DND-41 (cell line): ENCODE measurements at regions not wholly inside any gene's neighbourhood (a gene's known extent, or its start where the extent isn't known, plus 50 kb on each side); places are given as distances from the start of the nearest gene placed in this dataset.

Experiments used
- ATAC-seq: fragments of 200-7000 bp; cut with Tn5 transposase; 3 replicates; pipeline ENCODE4 v1.9.1; 2021; ENCODE audit warnings: low read depth; ENCODE audit not compliant: insufficient read depth
- DNase-seq: peaks from one replicate; pipeline ENCODE4 v3.0.0-alpha.2; 2020
- H2AFZ ChIP-seq: 2 replicates; pipeline ENCODE4 v1.6.0; 2012; ENCODE audit warnings: low read depth, low read length
- H3K27ac ChIP-seq: 2 replicates; pipeline ENCODE4 v1.5.1; 2012; ENCODE audit warnings: low read length, inconsistent platforms
- H3K27me3 ChIP-seq: fragments of 200-600 bp; sonication (generic); 2 replicates; pipeline ENCODE4 v1.6.0; 2012; ENCODE audit warnings: low read length, mild to moderate bottlenecking, inconsistent platforms; ENCODE audit not compliant: insufficient read depth, poor library complexity
- H3K36me3 ChIP-seq: 2 replicates; pipeline ENCODE4 v1.5.1; 2012; ENCODE audit warnings: low read length, inconsistent platforms; ENCODE audit not compliant: insufficient read depth
- H3K4me1 ChIP-seq: 2 replicates; pipeline ENCODE4 v1.5.1; 2012; ENCODE audit warnings: mild to moderate bottlenecking, low read length; ENCODE audit not compliant: insufficient read depth
- H3K4me2 ChIP-seq: 2 replicates; pipeline ENCODE4 v1.6.0; 2012; ENCODE audit warnings: mild to moderate bottlenecking, moderate library complexity, low read length, inconsistent platforms; ENCODE audit not compliant: insufficient read depth
- H3K4me3 ChIP-seq, 2 experiments: fragments of 200-600 bp in 1 of 2; shearing (Covaris generic) in 1 of 2; 2 replicates each; pipeline ENCODE4 v1.5.1; 2012 to 2016; ENCODE audit warnings: inconsistent platforms in 2 of 2, low read length in 2 of 2, mild to moderate bottlenecking in 2 of 2, low read depth in 1 of 2, moderate library complexity in 1 of 2
- H3K79me2 ChIP-seq: 2 replicates; pipeline ENCODE4 v1.6.0; 2012; ENCODE audit warnings: low read length, inconsistent platforms; ENCODE audit not compliant: insufficient read depth
- H3K9ac ChIP-seq: 2 replicates; pipeline ENCODE4 v1.6.0; 2012; ENCODE audit warnings: low read depth, mild to moderate bottlenecking, inconsistent platforms, low read length, moderate library complexity
- H3K9me3 ChIP-seq: 2 replicates; pipeline ENCODE4 v1.5.1; 2012; ENCODE audit warnings: low read length, moderate library complexity, mild to moderate bottlenecking, inconsistent platforms; ENCODE audit not compliant: insufficient read depth, severe bottlenecking
- H4K20me1 ChIP-seq: 2 replicates; pipeline ENCODE4 v1.6.0; 2012; ENCODE audit warnings: low read length; ENCODE audit not compliant: insufficient read depth
- EZH2 ChIP-seq: IDR thresholded peaks from 3 replicates; pipeline ENCODE4 v1.6.1; 2012; ENCODE audit warnings: borderline replicate concordance, low read depth, mild to moderate bottlenecking, moderate library complexity, low read length, inconsistent platforms; ENCODE audit not compliant: severe bottlenecking
- TF ChIP-seq, protein P1 (sequence below): IDR thresholded peaks from 2 replicates; pipeline ENCODE4 v1.5.1; 2012; ENCODE audit warnings: borderline replicate concordance, low read length, moderate library complexity, mild to moderate bottlenecking; ENCODE audit not compliant: poor library complexity, severe bottlenecking; ENCODE audit errors: extremely low read depth

DNA sequence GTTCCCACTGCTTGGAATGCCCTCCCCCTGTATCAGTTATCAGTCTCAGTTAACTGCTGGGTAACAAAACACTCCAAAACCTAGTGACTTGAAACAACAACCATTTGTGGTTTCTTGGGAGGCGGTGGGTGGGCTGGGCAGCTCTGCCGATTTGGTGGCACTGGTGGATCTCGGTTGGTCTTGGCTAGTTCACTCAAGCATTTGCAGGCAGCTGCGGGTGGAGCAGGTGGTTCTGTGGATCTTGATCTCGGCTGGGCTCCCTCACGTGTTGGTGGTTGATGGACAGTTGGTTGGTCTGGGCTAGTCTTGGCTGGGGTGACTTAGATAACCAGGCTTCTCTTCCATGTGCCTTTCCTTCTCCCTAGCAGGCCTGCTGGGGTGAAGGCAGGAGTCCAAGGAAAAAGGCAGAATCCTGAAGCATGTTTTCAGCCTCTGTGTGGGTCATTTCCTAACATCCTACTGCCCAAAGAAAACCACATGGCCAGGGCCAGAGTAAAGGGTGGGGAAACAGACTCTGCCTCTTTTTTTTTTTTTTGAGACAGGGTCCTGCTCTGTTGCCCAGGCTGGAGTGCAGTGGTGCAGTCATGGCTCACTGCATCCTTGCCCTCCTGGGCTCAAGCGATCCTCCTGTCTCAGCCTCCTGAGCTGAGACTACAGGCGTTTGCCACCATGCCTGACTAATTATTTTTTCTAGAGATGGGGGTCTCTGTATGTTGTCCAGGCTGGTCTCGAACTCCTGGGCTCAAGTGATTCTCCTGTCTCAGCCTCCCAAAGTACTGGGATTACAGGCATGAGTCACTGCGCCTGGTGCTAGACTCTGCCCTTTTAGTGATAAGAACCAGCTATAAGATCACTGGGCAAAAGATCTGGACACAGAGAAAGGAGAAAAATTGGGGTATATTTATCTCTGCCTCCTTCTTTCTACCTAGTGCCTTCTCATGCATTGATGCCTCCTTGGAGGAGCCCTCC lies 183.7 kb downstream of the RGS3 start:
- Histone ChIP-seq H3K36me3 (no peaks in the 10 kb centered on the region), H3K4me2 (no peak overlapping the region), H3K27me3 (no peaks in the 10 kb centered on the region), H3K4me1 (no peaks in the 10 kb centered on the region), H4K20me1 (no peaks in the 10 kb centered on the region), H3K4me3 (no peak overlapping the region), H3K9ac (no peak overlapping the region), H3K27ac (no peak overlapping the region), H2AFZ (no peak overlapping the region), H3K79me2 (no peaks in the 10 kb centered on the region), H3K9me3 (no peaks in the 10 kb centered on the region)
- TF ChIP-seq, protein P1, sequence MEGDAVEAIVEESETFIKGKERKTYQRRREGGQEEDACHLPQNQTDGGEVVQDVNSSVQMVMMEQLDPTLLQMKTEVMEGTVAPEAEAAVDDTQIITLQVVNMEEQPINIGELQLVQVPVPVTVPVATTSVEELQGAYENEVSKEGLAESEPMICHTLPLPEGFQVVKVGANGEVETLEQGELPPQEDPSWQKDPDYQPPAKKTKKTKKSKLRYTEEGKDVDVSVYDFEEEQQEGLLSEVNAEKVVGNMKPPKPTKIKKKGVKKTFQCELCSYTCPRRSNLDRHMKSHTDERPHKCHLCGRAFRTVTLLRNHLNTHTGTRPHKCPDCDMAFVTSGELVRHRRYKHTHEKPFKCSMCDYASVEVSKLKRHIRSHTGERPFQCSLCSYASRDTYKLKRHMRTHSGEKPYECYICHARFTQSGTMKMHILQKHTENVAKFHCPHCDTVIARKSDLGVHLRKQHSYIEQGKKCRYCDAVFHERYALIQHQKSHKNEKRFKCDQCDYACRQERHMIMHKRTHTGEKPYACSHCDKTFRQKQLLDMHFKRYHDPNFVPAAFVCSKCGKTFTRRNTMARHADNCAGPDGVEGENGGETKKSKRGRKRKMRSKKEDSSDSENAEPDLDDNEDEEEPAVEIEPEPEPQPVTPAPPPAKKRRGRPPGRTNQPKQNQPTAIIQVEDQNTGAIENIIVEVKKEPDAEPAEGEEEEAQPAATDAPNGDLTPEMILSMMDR, result no peak
- no peak for TF ChIP-seq EZH2
- ATAC-seq (no peak), DNase-seq (no peak)

DNA sequence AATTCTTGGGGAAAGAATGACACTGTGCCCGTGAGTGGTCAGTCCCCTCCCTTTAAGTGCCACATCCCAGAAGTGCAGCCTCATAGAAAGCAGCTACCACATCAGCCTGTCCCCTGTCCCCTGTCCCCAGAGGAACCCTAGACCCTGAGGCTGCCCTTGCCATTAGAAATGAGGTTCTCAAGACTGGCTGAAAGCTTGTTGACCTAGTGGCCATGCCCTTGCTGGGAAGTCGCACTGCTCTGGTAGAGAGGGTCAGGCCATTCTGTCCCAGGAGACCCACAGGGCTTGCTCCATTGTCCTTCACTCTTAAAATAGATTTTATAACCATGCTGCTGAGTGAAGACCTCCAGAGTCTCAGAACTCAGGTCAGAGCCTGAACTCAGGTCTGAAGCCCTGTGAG lies 184.5 kb downstream of the RGS3 start:
- Histone ChIP-seq H3K4me2 (no peak overlapping the region), H3K27me3 (no peaks in the 10 kb centered on the region), H2AFZ (no peak overlapping the region), H3K9ac (no peak overlapping the region), H3K4me1 (no peaks in the 10 kb centered on the region), H4K20me1 (no peaks in the 10 kb centered on the region), H3K27ac (no peak overlapping the region), H3K79me2 (no peaks in the 10 kb centered on the region), H3K36me3 (no peaks in the 10 kb centered on the region), H3K4me3 (no peak overlapping the region), H3K9me3 (no peaks in the 10 kb centered on the region)
- no peak for ATAC-seq
- no peak for TF ChIP-seq EZH2
- TF ChIP-seq, protein P1, result no peak
- DNase-seq, result no peak

DNA sequence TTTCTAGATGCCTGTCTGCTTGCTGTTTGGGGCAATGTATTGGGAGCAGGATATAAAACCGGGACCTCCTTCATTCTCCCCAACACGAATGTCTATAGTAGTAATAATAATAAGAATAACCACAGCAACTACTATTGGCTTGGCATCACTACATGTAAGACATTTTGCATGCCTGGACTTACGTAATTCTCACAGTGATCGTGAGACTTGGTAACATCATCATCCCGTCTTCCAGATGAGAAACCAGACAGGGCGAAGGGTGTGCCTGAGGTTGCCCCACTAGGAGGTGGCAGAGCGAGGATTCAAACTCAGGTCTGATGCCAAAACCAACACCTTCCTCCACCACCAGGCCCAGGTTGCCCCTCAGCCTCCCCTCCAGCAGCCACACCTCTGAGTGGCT lies 185.1 kb downstream of the RGS3 start:
- no peaks in the 10 kb centered on the region for H3K27me3 ChIP-seq
- no peak for DNase-seq
- no peak overlapping the region for H3K4me2 ChIP-seq
- H3K79me2 ChIP-seq, result no peaks in the 10 kb centered on the region
- no peak for TF ChIP-seq EZH2
- TF ChIP-seq, protein P1, result no peak
- no peaks in the 10 kb centered on the region for H3K36me3 ChIP-seq
- no peaks in the 10 kb centered on the region for H3K9me3 ChIP-seq
- no peak overlapping the region for H3K9ac ChIP-seq
- H3K4me1 ChIP-seq, result no peaks in the 10 kb centered on the region
- H3K27ac ChIP-seq, result no peak overlapping the region
- no peak overlapping the region for H3K4me3 ChIP-seq
- H2AFZ ChIP-seq, result no peak overlapping the region
- no peaks in the 10 kb centered on the region for H4K20me1 ChIP-seq
- no peak for ATAC-seq
